IMR-90 (cell line): ENCODE measurements at regions not wholly inside any gene's neighbourhood (a gene's known extent, or its start where the extent isn't known, plus 50 kb on each side); places are given as distances from the start of the nearest gene placed in this dataset.
"Not testable (repeated sequence)": the region's sequence is repeated elsewhere in the genome, so short reads cannot be mapped to it uniquely, and the experiment has no call there.

ENCODE experiments used
- ATAC-seq: fragments of 200-7000 bp; cut with Tn5 transposase; 2 replicates; pipeline ENCODE4 v1.9.1; 2020; ENCODE audit warnings: low read depth, mild to moderate bottlenecking, moderate library complexity
- BruUV-seq: library from RNA; stranded (reverse); fragments of 400-500 nt; replicated peaks from 2 replicates; lab custom pipeline; 2021; lab: Mats Ljungman, UMichigan
- CTCF ChIA-PET: fragments of 300-600 bp; formaldehyde crosslinking; extraction: SDS; loops from one replicate; lab custom pipeline; 2021; ENCODE audit warnings: antibody characterized with exemption; lab: Yijun Ruan, JAX
- POLR2A ChIA-PET: fragments of 300-600 bp; sonication (Branson Sonifier 250); formaldehyde crosslinking; loops from one replicate; lab custom pipeline; 2022; ENCODE audit warnings: antibody characterized with exemption; ENCODE audit not compliant: unreplicated experiment; lab: Charles Lee
- DNase-seq: peaks from one replicate; pipeline ENCODE4 v3.0.0; 2013
- H2AFZ ChIP-seq: replicated peaks from 2 replicates; pipeline ENCODE3; 2013; ENCODE audit warnings: low read length, mild to moderate bottlenecking; ENCODE audit not compliant: poor library complexity
- H2AK5ac ChIP-seq: 2 replicates; pipeline ENCODE4 v1.6.1; 2013; ENCODE audit warnings: low read depth, low read length, inconsistent platforms
- H2AK9ac ChIP-seq: replicated peaks from 2 replicates; pipeline ENCODE3; 2013; ENCODE audit warnings: mild to moderate bottlenecking, low read depth, low read length, moderate library complexity; ENCODE audit not compliant: poor library complexity
- H2BK120ac ChIP-seq: 2 replicates; pipeline ENCODE4 v1.6.1; 2013; ENCODE audit warnings: low read depth, low read length, inconsistent platforms
- H2BK15ac ChIP-seq: 3 replicates; pipeline ENCODE4 v1.6.1; 2013; ENCODE audit warnings: low read depth, low read length, inconsistent platforms
- H2BK20ac ChIP-seq: 2 replicates; pipeline ENCODE4 v1.6.1; 2013; ENCODE audit warnings: low read depth, mild to moderate bottlenecking, inconsistent platforms, low read length, moderate library complexity
- H2BK5ac ChIP-seq: 2 replicates; pipeline ENCODE4 v1.6.1; 2013; ENCODE audit warnings: mild to moderate bottlenecking, low read depth, low read length, inconsistent platforms; ENCODE audit not compliant: poor library complexity, severe bottlenecking
- H3K14ac ChIP-seq: replicated peaks from 2 replicates; pipeline ENCODE4 v1.6.1; 2013; ENCODE audit warnings: low read depth, low read length, inconsistent platforms
- H3K18ac ChIP-seq: 2 replicates; pipeline ENCODE4 v1.6.1; 2013; ENCODE audit warnings: low read depth, low read length, control low read depth
- H3K23ac ChIP-seq: 2 replicates; pipeline ENCODE4 v1.6.1; 2013; ENCODE audit warnings: low read depth, low read length, inconsistent platforms
- H3K27ac ChIP-seq: 2 replicates; pipeline ENCODE4 v1.5.1; 2013; ENCODE audit warnings: mild to moderate bottlenecking, control low read depth, low read length; ENCODE audit not compliant: insufficient read depth
- H3K27me3 ChIP-seq: 2 replicates; pipeline ENCODE4 v1.6.1; 2013; ENCODE audit warnings: low read length; ENCODE audit not compliant: control insufficient read depth, insufficient read depth
- H3K36me3 ChIP-seq: 2 replicates; pipeline ENCODE4 v1.6.1; 2013; ENCODE audit warnings: low read length, mixed read lengths; ENCODE audit not compliant: control insufficient read depth, insufficient read depth
- H3K4ac ChIP-seq: 2 replicates; pipeline ENCODE4 v1.6.1; 2013; ENCODE audit warnings: low read depth, low read length, inconsistent platforms
- H3K4me1 ChIP-seq: 2 replicates; pipeline ENCODE4 v1.6.1; 2013; ENCODE audit warnings: low read length, mixed read lengths; ENCODE audit not compliant: control insufficient read depth, insufficient read depth
- H3K4me2 ChIP-seq: 2 replicates; pipeline ENCODE4 v1.6.1; 2013; ENCODE audit warnings: low read depth, mild to moderate bottlenecking, control low read depth, low read length, moderate library complexity
- H3K4me3 ChIP-seq: 2 replicates; pipeline ENCODE4 v1.5.1; 2013; ENCODE audit warnings: low read depth, mild to moderate bottlenecking, control low read depth, low read length, moderate library complexity; ENCODE audit not compliant: insufficient read depth
- H3K56ac ChIP-seq: 2 replicates; pipeline ENCODE4 v1.6.1; 2013; ENCODE audit warnings: low read length, inconsistent platforms; ENCODE audit not compliant: insufficient read depth; ENCODE audit errors: extremely low read depth
- H3K79me1 ChIP-seq, 2 experiments: 2 replicates each; pipeline ENCODE4 v1.6.1; 2013; ENCODE audit warnings: low read length in 2 of 2, inconsistent platforms in 1 of 2, low read depth in 1 of 2
- H3K9ac ChIP-seq: 2 replicates; pipeline ENCODE4 v1.6.1; 2013; ENCODE audit warnings: low read depth, low read length, control low read depth
- H3K9me1 ChIP-seq: 2 replicates; pipeline ENCODE4 v1.6.1; 2013; ENCODE audit warnings: low read length, inconsistent platforms; ENCODE audit not compliant: insufficient read depth
- H3K9me3 ChIP-seq: 2 replicates; pipeline ENCODE4 v1.6.1; 2013; ENCODE audit warnings: low read length; ENCODE audit not compliant: control insufficient read depth, insufficient read depth
- H4K20me1 ChIP-seq: 2 replicates; pipeline ENCODE4 v1.6.1; 2013; ENCODE audit warnings: low read length, inconsistent platforms; ENCODE audit not compliant: insufficient read depth
- H4K5ac ChIP-seq: 2 replicates; pipeline ENCODE4 v1.6.1; 2013; ENCODE audit warnings: mild to moderate bottlenecking, low read depth, low read length, control low read depth
- H4K8ac ChIP-seq, 2 experiments: 2 replicates each; pipeline ENCODE4 v1.6.1; 2013; ENCODE audit warnings: low read depth in 2 of 2, low read length in 2 of 2, control low read depth in 1 of 2, inconsistent platforms in 1 of 2
- H4K91ac ChIP-seq: 2 replicates; pipeline ENCODE4 v1.6.1; 2013; ENCODE audit warnings: low read depth, low read length, inconsistent platforms; ENCODE audit not compliant: insufficient read depth
- WGBS, 2 experiments: methylation state at CpG; one replicate each; pipeline versions ENCODE4 v1.1.5 to v1.1.7; 2013; ENCODE audit warnings: missing lambda C conversion rate in 2 of 2; ENCODE audit not compliant: insufficient read length in 1 of 2; ENCODE audit errors: extremely low coverage in 2 of 2; 5-methylcytosine and 5-hydroxymethylcytosine counted together
- dilution Hi-C: fragments of 300-500 bp; cut with HindIII; formaldehyde crosslinking; loops from one replicate; pipeline ENCODE4 v1.14.3; 2018; ENCODE audit warnings: low sequenced_read_pairs; ENCODE audit not compliant: unreplicated experiment
- in situ Hi-C: fragments of 300-500 bp; cut with MboI; formaldehyde crosslinking; loops from 3 replicates; pipeline ENCODE4 v1.14.3; 2019; ENCODE audit warnings: low sequenced_read_pairs, inconsistent platforms, mixed read lengths
- intact Hi-C: fragments of 100-400 bp; cut with micrococcal nuclease; formaldehyde crosslinking; loops from 2 replicates; pipeline ENCODE4 v1.10.0; 2022

GRCh38 chr1:45268310-45268709, 58.4 kb upstream of the HPDL start:
- H2AK9ac ChIP-seq, H3K14ac ChIP-seq, H4K91ac ChIP-seq, H3K23ac ChIP-seq, H3K9me1 ChIP-seq, H2BK15ac ChIP-seq, H3K79me1 ChIP-seq, POLR2A ChIA-PET, intact Hi-C loops, dilution Hi-C loops, H3K4me1 ChIP-seq, H2AFZ ChIP-seq, H4K20me1 ChIP-seq, H4K8ac ChIP-seq, BruUV-seq, H3K9ac ChIP-seq, H3K27me3 ChIP-seq, CTCF ChIA-PET, H2AK5ac ChIP-seq, DNase-seq, H3K9me3 ChIP-seq, ATAC-seq, H2BK5ac ChIP-seq, in situ Hi-C loops, H3K27ac ChIP-seq, H3K56ac ChIP-seq, H3K36me3 ChIP-seq, H4K5ac ChIP-seq, H3K4ac ChIP-seq, H3K18ac ChIP-seq, H3K4me2 ChIP-seq, H3K4me3 ChIP-seq: not testable (repeated sequence)
- 0 out of 2 replicates have a peak overlapping the region, but pooled peaks have one; percentile 13 for H2BK120ac ChIP-seq
- WGBS, 2 experiments: no CpG with 5 or more reads among the region's 5 CpGs
- H2BK20ac ChIP-seq: 0 out of 2 replicates have a peak overlapping the region, but pooled peaks have one; percentile 8

GRCh38 chr1:45272267-45272666, 54.4 kb upstream of the HPDL start:
- H3K27ac ChIP-seq, ATAC-seq, DNase-seq, H3K23ac ChIP-seq, H4K8ac ChIP-seq, intact Hi-C loops, H3K9me1 ChIP-seq, H3K14ac ChIP-seq, H3K4me1 ChIP-seq, H3K27me3 ChIP-seq, H3K36me3 ChIP-seq, H3K9ac ChIP-seq, H2AK9ac ChIP-seq, CTCF ChIA-PET, H3K56ac ChIP-seq, H3K4ac ChIP-seq, H3K4me3 ChIP-seq, in situ Hi-C loops, H2AK5ac ChIP-seq, H2BK20ac ChIP-seq, H2BK120ac ChIP-seq, BruUV-seq, H4K91ac ChIP-seq, H2BK5ac ChIP-seq, H4K20me1 ChIP-seq, dilution Hi-C loops, H3K4me2 ChIP-seq, H2BK15ac ChIP-seq, H3K79me1 ChIP-seq, H4K5ac ChIP-seq, H2AFZ ChIP-seq, H3K9me3 ChIP-seq: not testable (repeated sequence)
- WGBS, 2 experiments: no CpG with 5 or more reads among the region's 1 CpG
- POLR2A ChIA-PET: interaction anchor here (0.6 kb wide), 1 partner anchor 25 kb away, joined by 10 read pairs; no protein-coding TSS in a partner anchor
- peak overlapping the region; percentile 54; the same call in 1 of the 2 replicates for H3K18ac ChIP-seq
